HepG2 (cell line): ENCODE measurements at regions not wholly inside any gene's neighbourhood (a gene's known extent, or its start where the extent isn't known, plus 50 kb on each side); places are given as distances from the start of the nearest gene placed in this dataset.

ENCODE experiments used
- ATAC-seq: fragments of 200-7000 bp; cut with Tn5 transposase; 3 replicates; pipeline ENCODE4 v1.9.1; 2020; ENCODE audit warnings: mild to moderate bottlenecking, moderate library complexity
- BruUV-seq: library from RNA; stranded (reverse); fragments of 400-500 nt; replicated peaks from 2 replicates; lab custom pipeline; 2021; lab: Mats Ljungman, UMichigan
- CTCF ChIA-PET: fragments of 300-600 bp; formaldehyde crosslinking; extraction: SDS; loops from one replicate; lab custom pipeline; 2021; ENCODE audit warnings: low total read pairs, inconsistent platforms, low intra/inter-chr PET ratio; lab: Yijun Ruan, JAX
- POLR2A ChIA-PET: fragments of 350-600 bp; sonication (Branson Sonifier 250); formaldehyde crosslinking; loops from one replicate; lab custom pipeline; 2020; ENCODE audit warnings: antibody characterized with exemption, inconsistent platforms; lab: Yijun Ruan, JAX
- DNase-seq: peaks from one replicate; pipeline ENCODE4 v3.0.0-alpha.2; 2015; ENCODE audit warnings: low spot score
- FAIRE-seq: peaks from 3 replicates; lab custom pipeline; 2011; peaks lifted over from hg19 to GRCh38; lab: Jason Lieb, UNC
- H2AFZ ChIP-seq: one replicate; pipeline ENCODE4 v1.6.1; 2011; ENCODE audit warnings: low read length, inconsistent platforms
- H3K27ac ChIP-seq: fragments of 300-600 bp; 3 replicates; pipeline ENCODE4 v1.8.0; 2011; ENCODE audit warnings: mixed run types, mild to moderate bottlenecking, mixed read lengths, low read length, inconsistent platforms; ENCODE audit not compliant: insufficient read depth; ENCODE audit errors: extremely low read length
- H3K27me3 ChIP-seq, 2 experiments: fragments of 200-600 bp in 1 of 2; 2 replicates in 1 of 2; 3 replicates in 1 of 2; pipeline versions ENCODE4 v1.6.0 to v1.8.0; 2011; ENCODE audit warnings: low read length in 2 of 2, mild to moderate bottlenecking in 2 of 2, moderate library complexity in 2 of 2, inconsistent platforms in 1 of 2; ENCODE audit not compliant: insufficient read depth in 2 of 2, control insufficient read depth in 1 of 2
- H3K36me3 ChIP-seq, 2 experiments: fragments of 200-600 bp in 1 of 2; replicated peaks in 1 of 2; 2 replicates in 1 of 2; 3 replicates in 1 of 2; pipeline versions ENCODE4 v1.5.1 to v1.8.0; 2011; ENCODE audit warnings: low read length in 2 of 2, inconsistent platforms in 1 of 2; ENCODE audit not compliant: insufficient read depth in 2 of 2, control insufficient read depth in 1 of 2
- H3K4me1 ChIP-seq: 2 replicates; pipeline ENCODE4 v1.5.1; 2012; ENCODE audit warnings: low read length, inconsistent platforms; ENCODE audit not compliant: insufficient read depth
- H3K4me2 ChIP-seq: 2 replicates; pipeline ENCODE4 v1.6.0; 2011; ENCODE audit warnings: low read depth, low read length, inconsistent platforms
- H3K4me3 ChIP-seq, 3 experiments: fragments of 200-600 bp in 1 of 3; sonication (generic), shearing (Covaris generic) in 1 of 3; replicated peaks in 1 of 3; 2 replicates each; pipeline ENCODE4 v1.5.1; 2011 to 2016; ENCODE audit warnings: low read length in 3 of 3, inconsistent platforms in 2 of 3, low read depth in 2 of 3, mild to moderate bottlenecking in 2 of 3, control low read depth in 1 of 3, mixed read lengths in 1 of 3; ENCODE audit not compliant: insufficient read depth in 1 of 3
- H3K79me2 ChIP-seq: one replicate; pipeline ENCODE4 v1.6.1; 2011; ENCODE audit warnings: low read length, inconsistent platforms; ENCODE audit not compliant: insufficient read depth
- H3K9ac ChIP-seq: 2 replicates; pipeline ENCODE4 v1.6.0; 2011; ENCODE audit warnings: mild to moderate bottlenecking, low read depth, low read length, inconsistent platforms; ENCODE audit not compliant: insufficient read depth
- H3K9me3 ChIP-seq: 2 replicates; pipeline ENCODE4 v1.5.1; 2012; ENCODE audit warnings: mild to moderate bottlenecking, low read length
- H4K20me1 ChIP-seq: 2 replicates; pipeline ENCODE4 v1.6.0; 2011; ENCODE audit warnings: inconsistent platforms, mild to moderate bottlenecking, low read length, moderate library complexity; ENCODE audit not compliant: insufficient read depth
- ARHGAP35 ChIP-seq: sonication (generic); formaldehyde crosslinking; IDR thresholded peaks from 2 replicates; pipeline ENCODE4 v1.9.0; 2022; ENCODE audit warnings: mild to moderate bottlenecking, inconsistent platforms, moderate library complexity, missing genetic modification reagents, borderline replicate concordance
- ATF7 ChIP-seq, 2 experiments: fragments of 450-650 bp in 1 of 2; sonication (generic) in 1 of 2; formaldehyde crosslinking in 1 of 2; IDR thresholded peaks; 2 replicates each; pipeline versions ENCODE4 v1.4.0 to v1.6.1; 2016 to 2020; ENCODE audit warnings: antibody characterized with exemption in 1 of 2, mild to moderate bottlenecking in 1 of 2, missing genetic modification reagents in 1 of 2
- CEBPB ChIP-seq: IDR thresholded peaks from 2 replicates; pipeline ENCODE4 v1.6.1; 2011; ENCODE audit warnings: low read depth, low read length, improper control_type of control experiment, borderline replicate concordance
- CREB1 ChIP-seq, 2 experiments: fragments of 450-650 bp in 1 of 2; IDR thresholded peaks; 2 replicates each; pipeline ENCODE4 v1.6.1; 2016 to 2017; ENCODE audit warnings: control low read depth in 1 of 2, mild to moderate bottlenecking in 1 of 2, missing compliant biosample characterization in 1 of 2, missing genetic modification characterization in 1 of 2
- KAT7 ChIP-seq: IDR thresholded peaks from 2 replicates; pipeline ENCODE4 v1.6.1; 2018; ENCODE audit warnings: borderline replicate concordance, missing compliant biosample characterization
- STAT5B ChIP-seq: sonication (generic); formaldehyde crosslinking; IDR thresholded peaks from 2 replicates; pipeline ENCODE4 v1.4.0; 2020; ENCODE audit warnings: missing genetic modification reagents
- TRIM22 ChIP-seq: fragments of 450-650 bp; IDR thresholded peaks from 2 replicates; pipeline ENCODE4 v1.6.1; 2017
- TRIM24 ChIP-seq: sonication (generic); formaldehyde crosslinking; IDR thresholded peaks from 2 replicates; pipeline ENCODE4 v1.8.0; 2022; ENCODE audit warnings: mild to moderate bottlenecking, missing genetic modification reagents
- ZNF205 ChIP-seq: IDR thresholded peaks from 2 replicates; pipeline ENCODE4 v1.6.1; 2018; ENCODE audit warnings: missing biosample characterization, missing genetic modification reagents
- ZNF335 ChIP-seq: sonication (generic); formaldehyde crosslinking; IDR thresholded peaks from 2 replicates; pipeline ENCODE4 v1.4.0; 2020; ENCODE audit warnings: missing genetic modification reagents
- ZNF44 ChIP-seq: sonication (generic); formaldehyde crosslinking; IDR thresholded peaks from 2 replicates; pipeline ENCODE4 v1.5.1; 2020; ENCODE audit warnings: mild to moderate bottlenecking, missing genetic modification reagents
- ZNF672 ChIP-seq: sonication (generic); formaldehyde crosslinking; IDR thresholded peaks from 2 replicates; pipeline ENCODE4 v1.8.1; 2022; ENCODE audit warnings: missing genetic modification reagents
- ZNF772 ChIP-seq: sonication (generic); formaldehyde crosslinking; IDR thresholded peaks from 2 replicates; pipeline ENCODE4 v1.5.0; 2020; ENCODE audit warnings: mild to moderate bottlenecking, missing genetic modification reagents
- WGBS: methylation state at CpG from one replicate; pipeline ENCODE4 v1.1.6; 2017; ENCODE audit warnings: low lambda C conversion rate; 5-methylcytosine and 5-hydroxymethylcytosine counted together
- in situ Hi-C: cut with HindIII; loops from 2 replicates; pipeline ENCODE4 v1.10.0; 2017; ENCODE audit warnings: low pct_unique_long_range_greater_than_20kb; ENCODE audit not compliant: extremely low pct_ligation_motif_present
- intact Hi-C: fragments of 100-400 bp; cut with micrococcal nuclease; formaldehyde crosslinking; loops from one replicate; pipeline ENCODE4 v1.10.0; 2022; ENCODE audit not compliant: unreplicated experiment
- TF ChIP-seq, protein P1 (sequence below): sonication (generic); formaldehyde crosslinking; IDR thresholded peaks from 2 replicates; pipeline ENCODE4 v1.8.1; 2023; ENCODE audit warnings: mild to moderate bottlenecking, missing genetic modification reagents
- TF ChIP-seq, protein P2 (sequence below): sonication (generic); formaldehyde crosslinking; IDR thresholded peaks from 2 replicates; pipeline ENCODE4 v1.4.0; 2020; ENCODE audit warnings: mild to moderate bottlenecking, missing genetic modification reagents

- 7% methylated on average over 4 of the region's 4 CpGs for WGBS
These were observed 160.0 kb upstream of the NHS start for GRCh38 chrX:17214962-17215361.

DNA sequence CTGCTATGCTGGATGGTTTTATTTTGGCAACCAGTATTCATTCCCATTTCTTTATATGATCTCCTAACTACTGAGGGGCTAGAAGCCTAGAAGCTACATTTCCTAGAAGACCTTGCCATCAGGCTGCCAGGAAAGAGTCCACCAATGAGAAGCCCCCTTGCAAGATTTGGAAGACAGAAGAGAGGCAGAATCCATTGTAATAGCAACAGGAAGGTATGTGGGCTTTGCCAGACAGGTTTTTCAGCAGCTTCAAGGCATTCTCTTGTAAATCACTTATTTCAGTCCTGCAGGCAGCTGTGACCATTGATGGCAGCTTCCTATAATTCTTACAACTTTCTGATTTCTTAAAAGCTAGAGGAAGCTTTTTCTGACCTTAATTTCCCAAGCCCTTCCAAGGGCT lies 148.3 kb upstream of the NHS start:
- DNase-seq (no peak), FAIRE-seq (no peak), ATAC-seq (no peak)
- no peaks in the 10 kb centered on the region for H3K27me3 ChIP-seq
- CTCF ChIA-PET, result no interaction called here
- no peak overlapping the region for H3K4me3 ChIP-seq
- in situ Hi-C loops (loop anchor here (25.0 kb wide), 1 partner anchor 461 kb away; no protein-coding TSS in a partner anchor), intact Hi-C loops (no loop called here)
- POLR2A ChIA-PET, result no interaction called here
- no peaks in the 10 kb centered on the region for H4K20me1 ChIP-seq
- no TSS peak for BruUV-seq
- H3K9ac ChIP-seq, result no peak overlapping the region
- TF ChIP-seq, protein P1, sequence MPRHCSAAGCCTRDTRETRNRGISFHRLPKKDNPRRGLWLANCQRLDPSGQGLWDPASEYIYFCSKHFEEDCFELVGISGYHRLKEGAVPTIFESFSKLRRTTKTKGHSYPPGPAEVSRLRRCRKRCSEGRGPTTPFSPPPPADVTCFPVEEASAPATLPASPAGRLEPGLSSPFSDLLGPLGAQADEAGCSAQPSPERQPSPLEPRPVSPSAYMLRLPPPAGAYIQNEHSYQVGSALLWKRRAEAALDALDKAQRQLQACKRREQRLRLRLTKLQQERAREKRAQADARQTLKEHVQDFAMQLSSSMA (CRISPR knock-in tag), result no peak
- TF ChIP-seq ZNF205 (CRISPR knock-in tag) (no peak), ZNF44 (CRISPR knock-in tag) (no peak), ZNF772 (CRISPR knock-in tag) (no peak), ZNF672 (CRISPR knock-in tag) (no peak), TRIM24 (no peak), TRIM22 (no peak), STAT5B (CRISPR knock-in tag) (no peak), ZNF335 (CRISPR knock-in tag) (no peak)
- TF ChIP-seq, protein P2, sequence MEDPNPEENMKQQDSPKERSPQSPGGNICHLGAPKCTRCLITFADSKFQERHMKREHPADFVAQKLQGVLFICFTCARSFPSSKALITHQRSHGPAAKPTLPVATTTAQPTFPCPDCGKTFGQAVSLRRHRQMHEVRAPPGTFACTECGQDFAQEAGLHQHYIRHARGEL (CRISPR knock-in tag), result no peak
- H3K27ac ChIP-seq, result no peak overlapping the region
- no peaks in the 10 kb centered on the region for H3K4me1 ChIP-seq
- H3K79me2 ChIP-seq, result no peaks in the 10 kb centered on the region
- H3K4me2 ChIP-seq, result no peak overlapping the region
- no peaks in the 10 kb centered on the region for H3K36me3 ChIP-seq
- H2AFZ ChIP-seq, result no peak overlapping the region
- no peaks in the 10 kb centered on the region for H3K9me3 ChIP-seq

More at GRCh38 chrX:17214962-17215361, 160.0 kb upstream of the NHS start:
- H4K20me1 ChIP-seq, result no peaks in the 10 kb centered on the region
- in situ Hi-C loops, result no loop called here
- H3K4me2 ChIP-seq, result no peak overlapping the region
- H3K4me3 ChIP-seq, result no peak overlapping the region
- POLR2A ChIA-PET, result no interaction called here
- H3K4me1 ChIP-seq, result no peaks in the 10 kb centered on the region
- no peaks in the 10 kb centered on the region for H3K36me3 ChIP-seq
- no peak for FAIRE-seq
- no peak for DNase-seq
- CTCF ChIA-PET, result no interaction called here
- ATAC-seq, result no peak
- BruUV-seq, result no TSS peak
- H3K9me3 ChIP-seq, result no peaks in the 10 kb centered on the region
- no peaks in the 10 kb centered on the region for H3K79me2 ChIP-seq
- H2AFZ ChIP-seq, result no peak overlapping the region
- no peaks in the 10 kb centered on the region for H3K27me3 ChIP-seq
- intact Hi-C loops, result no loop called here
- TF ChIP-seq ARHGAP35, result no peak
- TF ChIP-seq CREB1 (IDR thresholded peaks at IDR 0.05), result peak; percentile 48; the same call in 1 of the 2 replicates
- TF ChIP-seq CREB1 (CRISPR knock-in tag; IDR thresholded peaks at IDR 0.05), result no peak
- TF ChIP-seq ATF7 (IDR thresholded peaks at IDR 0.05), result peak; percentile 86
- no peak for TF ChIP-seq ATF7 (CRISPR knock-in tag; IDR thresholded peaks at IDR 0.05)
- 0 out of 2 replicates have a peak, but pooled peaks have one; percentile 37 for TF ChIP-seq CEBPB
- TF ChIP-seq KAT7 (CRISPR knock-in tag), result no peak
- no peak overlapping the region for H3K27ac ChIP-seq
- no peak overlapping the region for H3K9ac ChIP-seq
